HG03520 (cell line): ENCODE measurements at regions not wholly inside any gene's neighbourhood (a gene's known extent, or its start where the extent isn't known, plus 50 kb on each side); places are given as distances from the start of the nearest gene placed in this dataset.
"Not testable (repeated sequence)": the region's sequence is repeated elsewhere in the genome, so short reads cannot be mapped to it uniquely, and the experiment has no call there.

Source experiments
- ATAC-seq: cut with Tn5 transposase; IDR thresholded peaks from one replicate; pipeline ENCODE4 v1.9.1; 2021; ENCODE audit warnings: mild to moderate bottlenecking, moderate library complexity; ENCODE audit not compliant: unreplicated experiment

GRCh38 chr5:77910602-77911188, 134.6 kb upstream of the TBCA start:
- no peak for ATAC-seq

- no peak for ATAC-seq
Measured at GRCh38 chr5:77909237-77909636, 133.1 kb upstream of the TBCA start.

GRCh38 chr5:77908787-77909186, 132.6 kb upstream of the TBCA start:
- ATAC-seq, result no peak

GRCh38 chr5:77907786-77908185, 131.6 kb upstream of the TBCA start:
- ATAC-seq, result no peak

GRCh38 chr5:77906806-77907205, 130.7 kb upstream of the TBCA start:
- no peak for ATAC-seq

GRCh38 chr5:77904362-77904761, 128.2 kb upstream of the TBCA start:
- no peak for ATAC-seq

GRCh38 chr5:77900691-77901090, 124.6 kb upstream of the TBCA start:
- no peak for ATAC-seq

- ATAC-seq, result no peak
Measured at GRCh38 chr5:77898385-77898784, 122.2 kb upstream of the TBCA start.

GRCh38 chr5:77896338-77896737, 120.2 kb upstream of the TBCA start:
- no peak for ATAC-seq

- ATAC-seq, result not testable (repeated sequence)
Measured at GRCh38 chr5:77894103-77894502, 118.0 kb upstream of the TBCA start.

GRCh38 chr5:77893225-77893860, 117.2 kb upstream of the TBCA start:
- ATAC-seq, result no peak

- ATAC-seq, result no peak
Measured at GRCh38 chr5:77892061-77893010, 116.2 kb upstream of the TBCA start.

- ATAC-seq, result no peak
Measured at GRCh38 chr5:77885519-77885918, 109.4 kb upstream of the TBCA start.

GRCh38 chr5:77882670-77883257, 106.6 kb upstream of the TBCA start:
- no peak for ATAC-seq

- ATAC-seq, result no peak
Measured at GRCh38 chr5:77881528-77881927, 105.4 kb upstream of the TBCA start.

GRCh38 chr5:77877516-77878355, 101.6 kb upstream of the TBCA start:
- no peak for ATAC-seq

- no peak for ATAC-seq
Measured at GRCh38 chr5:77876862-77877502, 100.8 kb upstream of the TBCA start.

- ATAC-seq, result no peak
Measured at GRCh38 chr5:77876316-77876715, 100.2 kb upstream of the TBCA start.

- ATAC-seq, result no peak
Measured at GRCh38 chr5:77874691-77875090, 98.6 kb upstream of the TBCA start.

GRCh38 chr5:77873239-77873638, 97.1 kb upstream of the TBCA start:
- ATAC-seq, result no peak
